ENCODE measurements at regions not wholly inside any gene's neighbourhood (a gene's known extent, or its start where the extent isn't known, plus 50 kb on each side); places are given as distances from the start of the nearest gene placed in this dataset.

DNA sequence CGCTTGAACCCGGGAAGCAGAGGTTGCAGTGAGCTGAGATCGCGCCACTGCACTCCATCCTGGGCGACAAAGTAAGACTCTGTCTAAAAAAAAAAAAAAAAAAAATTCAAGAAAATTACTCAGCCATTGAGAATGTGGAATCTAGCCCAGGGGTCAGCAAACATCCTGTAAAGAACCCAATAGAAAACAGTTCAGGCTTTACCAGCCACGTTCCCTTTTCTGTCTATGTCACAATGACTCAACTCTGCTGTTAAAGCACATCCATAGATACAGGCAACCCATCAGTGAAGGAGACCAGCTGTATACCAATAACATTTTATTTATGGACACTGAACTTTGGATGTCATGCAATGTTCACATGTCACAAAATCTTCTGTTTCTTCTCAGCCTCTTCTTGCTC lies 435.6 kb upstream of the GYPC start:
- peak overlapping the region; percentile 49 for H3K27ac ChIP-seq (ENCODE audit: low read depth, low read length)

DNA sequence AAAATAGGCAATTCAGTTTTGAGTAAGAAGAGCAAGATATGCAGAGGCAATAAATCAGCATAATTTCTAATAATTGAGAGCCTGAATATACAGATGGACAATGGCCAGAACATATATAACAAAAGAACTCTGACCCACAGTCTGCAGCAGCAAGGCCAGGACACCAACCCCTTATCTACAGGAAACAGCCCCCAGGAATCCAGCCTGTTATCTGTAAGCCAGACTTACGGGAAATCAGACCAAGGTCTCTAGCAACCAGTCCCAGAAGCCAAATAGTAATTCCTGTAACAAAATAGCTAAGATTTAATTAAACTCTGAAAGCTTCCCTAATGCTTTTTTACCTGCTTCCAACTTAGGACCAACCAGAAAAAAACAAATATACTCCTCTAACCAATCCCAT lies 434.5 kb upstream of the GYPC start:
- Histone ChIP-seq H3K9me3 (ENCODE audit: control insufficient read depth, insufficient read depth, low read length) (peaks cover 7% of the 10 kb centered on the region; the same call in 1 of the 2 replicates), H3K27me3 (ENCODE audit: control insufficient read depth, insufficient read depth, low read length) (no peaks in the 10 kb centered on the region), H3K27ac (ENCODE audit: low read depth, low read length) (no peak overlapping the region), H3K4me3 (ENCODE audit: low read depth, low read length) (no peak overlapping the region)
- TF ChIP-seq, protein P1, sequence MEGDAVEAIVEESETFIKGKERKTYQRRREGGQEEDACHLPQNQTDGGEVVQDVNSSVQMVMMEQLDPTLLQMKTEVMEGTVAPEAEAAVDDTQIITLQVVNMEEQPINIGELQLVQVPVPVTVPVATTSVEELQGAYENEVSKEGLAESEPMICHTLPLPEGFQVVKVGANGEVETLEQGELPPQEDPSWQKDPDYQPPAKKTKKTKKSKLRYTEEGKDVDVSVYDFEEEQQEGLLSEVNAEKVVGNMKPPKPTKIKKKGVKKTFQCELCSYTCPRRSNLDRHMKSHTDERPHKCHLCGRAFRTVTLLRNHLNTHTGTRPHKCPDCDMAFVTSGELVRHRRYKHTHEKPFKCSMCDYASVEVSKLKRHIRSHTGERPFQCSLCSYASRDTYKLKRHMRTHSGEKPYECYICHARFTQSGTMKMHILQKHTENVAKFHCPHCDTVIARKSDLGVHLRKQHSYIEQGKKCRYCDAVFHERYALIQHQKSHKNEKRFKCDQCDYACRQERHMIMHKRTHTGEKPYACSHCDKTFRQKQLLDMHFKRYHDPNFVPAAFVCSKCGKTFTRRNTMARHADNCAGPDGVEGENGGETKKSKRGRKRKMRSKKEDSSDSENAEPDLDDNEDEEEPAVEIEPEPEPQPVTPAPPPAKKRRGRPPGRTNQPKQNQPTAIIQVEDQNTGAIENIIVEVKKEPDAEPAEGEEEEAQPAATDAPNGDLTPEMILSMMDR (IDR thresholded peaks at IDR 0.05; ENCODE audit: low read depth, low read length), result no peak
- ChIA-PET CTCF (no interaction called here), POLR2A (no interaction called here)
- no peak for DNase-seq (ENCODE audit: low read depth, low spot score)

More for the DNA sequence above, 435.6 kb upstream of the GYPC start:
- ChIA-PET POLR2A (interaction anchor here (0.7 kb wide), 2 partner anchors 16 to 29 kb away, joined by 3 read pairs; no protein-coding TSS in a partner anchor), CTCF (no interaction called here)
- Histone ChIP-seq H3K9me3 (ENCODE audit: control insufficient read depth, insufficient read depth, low read length) (peaks cover 7% of the 10 kb centered on the region; the same call in 1 of the 2 replicates), H3K4me3 (ENCODE audit: low read depth, low read length) (no peak overlapping the region), H3K27me3 (ENCODE audit: control insufficient read depth, insufficient read depth, low read length) (no peaks in the 10 kb centered on the region)
- TF ChIP-seq, protein P1 (IDR thresholded peaks at IDR 0.05; ENCODE audit: low read depth, low read length), result no peak
- DNase-seq (ENCODE audit: low read depth, low spot score), result peak; percentile 46

DNA sequence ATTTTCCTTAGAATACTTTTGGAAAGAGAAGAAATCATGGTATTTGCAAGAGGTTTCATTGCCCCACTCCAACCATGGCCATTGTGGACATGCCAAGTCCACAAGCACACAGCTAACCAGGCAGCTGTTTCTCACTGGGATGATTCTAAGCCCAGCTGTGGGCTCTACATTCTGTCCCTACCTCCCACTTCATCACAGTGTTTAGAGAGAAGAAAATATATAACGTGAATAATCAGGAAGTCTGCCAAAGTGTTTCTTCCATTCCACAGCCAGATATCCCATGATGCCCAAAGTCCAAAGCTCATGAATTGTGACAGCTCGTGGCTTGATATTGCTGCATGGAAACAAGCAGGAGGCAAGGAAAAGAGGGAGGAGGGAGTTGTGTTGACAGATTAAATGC lies 433.7 kb upstream of the GYPC start:
- TF ChIP-seq, protein P1 (IDR thresholded peaks at IDR 0.05; ENCODE audit: low read depth, low read length), result no peak
- DNase-seq (ENCODE audit: low read depth, low spot score), result no peak
- H3K4me3 ChIP-seq (ENCODE audit: low read depth, low read length), result no peak overlapping the region
- POLR2A ChIA-PET, result no interaction called here
- no peaks in the 10 kb centered on the region for H3K27me3 ChIP-seq (ENCODE audit: control insufficient read depth, insufficient read depth, low read length)
- H3K9me3 ChIP-seq (ENCODE audit: control insufficient read depth, insufficient read depth, low read length), result peaks cover 6% of the 10 kb centered on the region; the same call in 1 of the 2 replicates
- CTCF ChIA-PET, result no interaction called here
- no peak overlapping the region for H3K27ac ChIP-seq (ENCODE audit: low read depth, low read length)

DNA sequence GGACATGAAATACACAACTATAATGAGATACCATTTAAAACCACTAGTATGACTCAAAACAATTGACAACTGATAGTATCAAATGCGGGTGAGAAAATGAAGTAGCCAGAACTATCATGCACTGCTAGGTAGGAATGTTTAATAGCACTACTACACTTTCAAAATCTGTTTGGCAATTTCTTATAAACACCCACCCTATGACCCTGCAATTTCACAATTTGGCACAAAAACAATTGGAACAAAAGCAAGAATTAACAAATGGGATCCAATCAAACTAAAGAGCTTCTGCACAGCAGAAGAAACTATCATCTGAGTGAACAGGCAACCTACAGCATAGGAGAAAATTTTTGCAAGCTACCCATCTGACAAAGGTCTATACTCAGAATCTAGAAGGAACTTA lies 431.2 kb upstream of the GYPC start:
- Histone ChIP-seq H3K27me3 (ENCODE audit: control insufficient read depth, insufficient read depth, low read length) (no peaks in the 10 kb centered on the region), H3K27ac (ENCODE audit: low read depth, low read length) (no peak overlapping the region), H3K4me3 (ENCODE audit: low read depth, low read length) (no peak overlapping the region), H3K9me3 (ENCODE audit: control insufficient read depth, insufficient read depth, low read length) (no peaks in the 10 kb centered on the region)
- TF ChIP-seq, protein P1 (IDR thresholded peaks at IDR 0.05; ENCODE audit: low read depth, low read length), result no peak
- no peak for DNase-seq (ENCODE audit: low read depth, low spot score)
- ChIA-PET CTCF (no interaction called here), POLR2A (no interaction called here)

DNA sequence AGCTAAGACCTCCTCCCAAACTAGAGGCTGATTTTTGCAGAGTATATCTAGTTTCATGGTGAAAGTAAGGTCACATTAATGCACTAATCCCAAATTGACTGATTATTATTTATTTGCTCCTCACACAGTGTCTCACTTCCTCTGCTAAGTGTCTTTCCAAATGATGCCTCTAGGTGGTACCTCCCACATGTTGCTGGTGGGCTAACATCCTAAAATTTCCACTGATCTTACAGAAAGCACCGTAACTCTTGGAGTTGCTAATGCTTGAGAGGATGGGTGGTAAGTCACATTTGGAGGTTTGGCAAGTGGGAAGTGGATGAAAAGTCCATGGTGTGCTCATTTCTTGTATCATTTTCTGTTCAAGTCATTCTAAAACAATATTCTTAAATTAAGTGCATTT lies 428.7 kb upstream of the GYPC start:
- Histone ChIP-seq H3K4me3 (ENCODE audit: low read depth, low read length) (no peak overlapping the region), H3K9me3 (ENCODE audit: control insufficient read depth, insufficient read depth, low read length) (no peaks in the 10 kb centered on the region), H3K27ac (ENCODE audit: low read depth, low read length) (no peak overlapping the region), H3K27me3 (ENCODE audit: control insufficient read depth, insufficient read depth, low read length) (no peaks in the 10 kb centered on the region)
- ChIA-PET CTCF (no interaction called here), POLR2A (no interaction called here)
- TF ChIP-seq, protein P1 (IDR thresholded peaks at IDR 0.05; ENCODE audit: low read depth, low read length), result peak; percentile 28
- DNase-seq (ENCODE audit: low read depth, low spot score), result no peak
